MM.1S (cell line): ENCODE measurements at regions not wholly inside any gene's neighbourhood (a gene's known extent, or its start where the extent isn't known, plus 50 kb on each side); places are given as distances from the start of the nearest gene placed in this dataset.

Experiments used
- CTCF ChIP-seq: fragments of 300-600 bp; sonication (generic); IDR thresholded peaks from 2 replicates; pipeline ENCODE4 v1.5.1; 2016; ENCODE audit warnings: antibody characterized with exemption, low read length, mixed read lengths
- EZH2 ChIP-seq: fragments of 300-600 bp; sonication (generic); optimal IDR thresholded peaks from 2 replicates; pipeline ENCODE3; 2017; ENCODE audit warnings: low read depth, mild to moderate bottlenecking, antibody characterized with exemption, low read length, mixed read lengths

GRCh38 chr5:68685863-68686262, 408.0 kb upstream of the SLC30A5 start:
- TF ChIP-seq CTCF (no peak), EZH2 (no peak)
